Nephron (organoid): ENCODE measurements at regions not wholly inside any gene's neighbourhood (a gene's known extent, or its start where the extent isn't known, plus 50 kb on each side); places are given as distances from the start of the nearest gene placed in this dataset.

Experiments used
- H3K27ac Mint-ChIP-seq, 3 experiments: 2 replicates each; pipeline ENCODE4 v1.8.0; 2020; ENCODE audit warnings: mixed read lengths in 3 of 3, mild to moderate bottlenecking in 2 of 3, moderate library complexity in 1 of 3
- H3K27me3 Mint-ChIP-seq: 2 replicates; pipeline ENCODE4 v1.8.0; 2021; ENCODE audit warnings: low read depth, mild to moderate bottlenecking, moderate library complexity, mixed read lengths
- H3K36me3 Mint-ChIP-seq: 2 replicates; pipeline ENCODE4 v1.8.0; 2020; ENCODE audit warnings: low read depth, mixed read lengths
- H3K4me1 Mint-ChIP-seq: 2 replicates; pipeline ENCODE4 v1.8.0; 2020; ENCODE audit warnings: mixed read lengths
- H3K4me3 Mint-ChIP-seq, 3 experiments: 2 replicates each; pipeline ENCODE4 v1.8.0; 2020; ENCODE audit warnings: mild to moderate bottlenecking in 3 of 3, mixed read lengths in 3 of 3, moderate library complexity in 2 of 3
- H3K9me3 Mint-ChIP-seq: 2 replicates; pipeline ENCODE4 v1.8.0; 2020; ENCODE audit warnings: mixed read lengths
- TF ChIP-seq, protein P1 (sequence below), 3 experiments: fragments of 200-600 bp; sonication (generic); IDR thresholded peaks; one replicate each; pipeline ENCODE4 v1.5.0; 2021; ENCODE audit warnings: antibody characterized with exemption in 3 of 3; ENCODE audit not compliant: unreplicated experiment in 3 of 3

- no peaks in the 10 kb centered on the region for H3K4me1 Mint-ChIP-seq
- H3K27me3 Mint-ChIP-seq: no peaks in the 10 kb centered on the region
- no peaks in the 10 kb centered on the region for H3K36me3 Mint-ChIP-seq
- TF ChIP-seq, protein P1, sequence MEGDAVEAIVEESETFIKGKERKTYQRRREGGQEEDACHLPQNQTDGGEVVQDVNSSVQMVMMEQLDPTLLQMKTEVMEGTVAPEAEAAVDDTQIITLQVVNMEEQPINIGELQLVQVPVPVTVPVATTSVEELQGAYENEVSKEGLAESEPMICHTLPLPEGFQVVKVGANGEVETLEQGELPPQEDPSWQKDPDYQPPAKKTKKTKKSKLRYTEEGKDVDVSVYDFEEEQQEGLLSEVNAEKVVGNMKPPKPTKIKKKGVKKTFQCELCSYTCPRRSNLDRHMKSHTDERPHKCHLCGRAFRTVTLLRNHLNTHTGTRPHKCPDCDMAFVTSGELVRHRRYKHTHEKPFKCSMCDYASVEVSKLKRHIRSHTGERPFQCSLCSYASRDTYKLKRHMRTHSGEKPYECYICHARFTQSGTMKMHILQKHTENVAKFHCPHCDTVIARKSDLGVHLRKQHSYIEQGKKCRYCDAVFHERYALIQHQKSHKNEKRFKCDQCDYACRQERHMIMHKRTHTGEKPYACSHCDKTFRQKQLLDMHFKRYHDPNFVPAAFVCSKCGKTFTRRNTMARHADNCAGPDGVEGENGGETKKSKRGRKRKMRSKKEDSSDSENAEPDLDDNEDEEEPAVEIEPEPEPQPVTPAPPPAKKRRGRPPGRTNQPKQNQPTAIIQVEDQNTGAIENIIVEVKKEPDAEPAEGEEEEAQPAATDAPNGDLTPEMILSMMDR (IDR thresholded peaks at IDR 0.05; ENCODE audit: unreplicated experiment in 3 of 3): no peak
- no peak overlapping the region for H3K4me3 Mint-ChIP-seq
- H3K9me3 Mint-ChIP-seq: no peaks in the 10 kb centered on the region
- H3K27ac Mint-ChIP-seq: no peak overlapping the region
Measured at GRCh38 chr15:94626949-94627348, 395.6 kb downstream of the MCTP2 start.

DNA sequence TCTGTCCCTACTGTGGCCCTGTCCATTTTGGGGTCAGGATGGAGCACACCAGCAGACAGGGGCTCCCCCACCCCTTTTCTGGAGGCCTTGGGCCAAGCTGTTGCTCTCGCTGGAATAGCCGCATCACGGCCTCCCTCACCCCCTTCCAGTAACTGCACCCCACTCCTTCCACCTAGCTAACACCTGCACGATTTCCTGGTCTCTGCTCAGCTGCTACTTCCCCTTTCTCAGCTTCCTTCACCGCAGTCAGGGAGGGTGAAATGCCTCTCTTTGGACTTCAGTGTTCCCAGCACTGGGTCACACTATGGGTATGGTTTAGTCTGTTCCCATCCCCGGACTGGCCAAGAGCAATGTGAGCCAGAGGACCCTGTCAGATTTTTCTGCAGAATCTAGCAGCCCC lies 400.2 kb downstream of the MCTP2 start:
- H3K27me3 Mint-ChIP-seq: no peaks in the 10 kb centered on the region
- no peaks in the 10 kb centered on the region for H3K36me3 Mint-ChIP-seq
- no peak overlapping the region for H3K4me3 Mint-ChIP-seq

GRCh38 chr15:94638183-94638582 lies 406.8 kb downstream of the MCTP2 start:
- TF ChIP-seq, protein P1 (IDR thresholded peaks at IDR 0.05; ENCODE audit: unreplicated experiment in 3 of 3): no peak
- no peaks in the 10 kb centered on the region for H3K4me1 Mint-ChIP-seq
- no peak overlapping the region for H3K4me3 Mint-ChIP-seq
- no peaks in the 10 kb centered on the region for H3K9me3 Mint-ChIP-seq
- H3K36me3 Mint-ChIP-seq: no peaks in the 10 kb centered on the region
- no peak overlapping the region for H3K27ac Mint-ChIP-seq
- H3K27me3 Mint-ChIP-seq: no peaks in the 10 kb centered on the region

More for the DNA sequence above, 400.2 kb downstream of the MCTP2 start:
- Mint-ChIP-seq H3K27ac (no peak overlapping the region), H3K9me3 (no peaks in the 10 kb centered on the region), H3K4me1 (no peaks in the 10 kb centered on the region)
- TF ChIP-seq, protein P1 (IDR thresholded peaks at IDR 0.05; ENCODE audit: unreplicated experiment in 3 of 3): no peak

- Mint-ChIP-seq H3K36me3 (no peaks in the 10 kb centered on the region), H3K9me3 (no peaks in the 10 kb centered on the region), H3K4me3 (no peak overlapping the region)
Measured at GRCh38 chr15:94639701-94640100, 408.3 kb downstream of the MCTP2 start.

GRCh38 chr15:94644433-94644832 lies 413.1 kb downstream of the MCTP2 start:
- TF ChIP-seq, protein P1 (IDR thresholded peaks at IDR 0.05; ENCODE audit: unreplicated experiment in 3 of 3): no peak
- Mint-ChIP-seq H3K4me3 (no peak overlapping the region), H3K27me3 (no peaks in the 10 kb centered on the region), H3K27ac (no peak overlapping the region), H3K9me3 (no peaks in the 10 kb centered on the region), H3K36me3 (no peaks in the 10 kb centered on the region), H3K4me1 (no peaks in the 10 kb centered on the region)

More at GRCh38 chr15:94639701-94640100, 408.3 kb downstream of the MCTP2 start:
- no peaks in the 10 kb centered on the region for H3K4me1 Mint-ChIP-seq
- H3K27me3 Mint-ChIP-seq: no peaks in the 10 kb centered on the region
- TF ChIP-seq, protein P1 (IDR thresholded peaks at IDR 0.05; ENCODE audit: unreplicated experiment in 3 of 3): no peak
- H3K27ac Mint-ChIP-seq: no peak overlapping the region

DNA sequence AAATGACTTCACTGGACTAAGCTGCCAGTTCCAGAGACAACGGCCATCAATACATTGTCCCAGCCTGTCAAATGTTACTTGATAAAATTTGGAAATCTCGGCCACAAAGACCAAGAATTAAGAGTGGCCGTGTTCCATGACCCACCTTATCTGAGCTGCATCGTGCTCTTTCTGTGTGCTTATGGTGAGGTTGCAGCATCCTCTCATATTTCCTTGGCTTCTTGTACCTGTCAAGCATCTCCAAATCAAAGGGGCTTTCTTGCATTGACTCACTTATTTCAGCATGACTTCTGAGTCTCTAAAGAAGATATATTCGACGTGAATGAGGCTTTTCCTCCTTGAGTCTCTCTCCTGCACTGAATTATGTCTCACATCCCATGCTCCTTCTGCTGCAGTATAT lies 421.7 kb downstream of the MCTP2 start:
- Mint-ChIP-seq H3K36me3 (no peaks in the 10 kb centered on the region), H3K4me3 (no peak overlapping the region), H3K4me1 (no peaks in the 10 kb centered on the region), H3K27ac (no peak overlapping the region), H3K9me3 (no peaks in the 10 kb centered on the region), H3K27me3 (peaks cover 5% of the 10 kb centered on the region)
- TF ChIP-seq, protein P1 (IDR thresholded peaks at IDR 0.05; ENCODE audit: unreplicated experiment in 3 of 3): no peak
